ENCODE measurements at regions not wholly inside any gene's neighbourhood (a gene's known extent, or its start where the extent isn't known, plus 50 kb on each side); places are given as distances from the start of the nearest gene placed in this dataset.

DNA sequence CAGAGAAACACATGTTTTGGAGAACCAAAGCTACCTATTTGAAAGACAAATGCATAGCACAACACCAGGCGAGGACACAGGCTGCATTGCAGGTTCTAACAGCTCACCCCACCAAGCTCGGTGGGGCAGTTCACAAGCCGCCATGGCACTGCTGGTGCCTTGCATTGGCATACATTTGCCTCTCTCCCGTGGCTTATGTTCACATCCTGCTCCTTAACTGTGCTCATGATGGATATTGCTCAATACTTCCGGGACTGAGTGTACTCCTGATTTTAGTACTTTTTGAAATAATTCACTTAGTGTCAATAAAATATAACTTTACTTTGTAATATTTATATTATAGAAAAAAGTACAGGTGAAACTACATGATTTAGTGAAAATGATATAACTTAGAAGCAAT is 1187.4 kb upstream of the NCAM2 start:
- TF ChIP-seq, protein P1, sequence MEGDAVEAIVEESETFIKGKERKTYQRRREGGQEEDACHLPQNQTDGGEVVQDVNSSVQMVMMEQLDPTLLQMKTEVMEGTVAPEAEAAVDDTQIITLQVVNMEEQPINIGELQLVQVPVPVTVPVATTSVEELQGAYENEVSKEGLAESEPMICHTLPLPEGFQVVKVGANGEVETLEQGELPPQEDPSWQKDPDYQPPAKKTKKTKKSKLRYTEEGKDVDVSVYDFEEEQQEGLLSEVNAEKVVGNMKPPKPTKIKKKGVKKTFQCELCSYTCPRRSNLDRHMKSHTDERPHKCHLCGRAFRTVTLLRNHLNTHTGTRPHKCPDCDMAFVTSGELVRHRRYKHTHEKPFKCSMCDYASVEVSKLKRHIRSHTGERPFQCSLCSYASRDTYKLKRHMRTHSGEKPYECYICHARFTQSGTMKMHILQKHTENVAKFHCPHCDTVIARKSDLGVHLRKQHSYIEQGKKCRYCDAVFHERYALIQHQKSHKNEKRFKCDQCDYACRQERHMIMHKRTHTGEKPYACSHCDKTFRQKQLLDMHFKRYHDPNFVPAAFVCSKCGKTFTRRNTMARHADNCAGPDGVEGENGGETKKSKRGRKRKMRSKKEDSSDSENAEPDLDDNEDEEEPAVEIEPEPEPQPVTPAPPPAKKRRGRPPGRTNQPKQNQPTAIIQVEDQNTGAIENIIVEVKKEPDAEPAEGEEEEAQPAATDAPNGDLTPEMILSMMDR (IDR thresholded peaks at IDR 0.05; ENCODE audit: insufficient read depth, low read length, poor library complexity, severe bottlenecking) = no peak
- Histone ChIP-seq H3K27me3 (ENCODE audit: control insufficient read depth, insufficient read depth, low read length) (no peaks in the 10 kb centered on the region), H3K36me3 (ENCODE audit: control insufficient read depth, insufficient read depth, low read length) (no peaks in the 10 kb centered on the region), H3K4me3 (ENCODE audit: low read depth, low read length) (no peak overlapping the region)
- no peak for DNase-seq (ENCODE audit: low read depth)

DNA sequence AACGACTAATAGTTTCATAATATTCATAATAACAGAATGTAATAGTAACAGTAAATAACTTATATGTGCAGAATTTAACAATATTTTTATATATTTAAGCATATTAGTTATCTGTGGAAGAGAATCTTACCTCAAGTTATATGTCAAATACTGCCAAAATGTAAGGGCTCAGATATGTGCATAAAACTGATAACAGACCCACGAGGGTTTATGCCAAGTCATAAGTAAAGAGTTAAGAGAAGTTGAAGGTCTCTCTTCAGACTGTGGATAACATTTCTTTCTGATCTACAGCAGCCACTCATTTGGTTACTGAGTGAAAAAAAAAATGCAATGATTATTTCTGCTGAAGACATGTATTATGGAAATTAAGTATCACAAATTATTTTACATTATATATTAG is 1167.8 kb upstream of the NCAM2 start:
- DNase-seq (ENCODE audit: low read depth) = no peak
- no peaks in the 10 kb centered on the region for H3K27me3 ChIP-seq (ENCODE audit: control insufficient read depth, insufficient read depth, low read length)
- H3K36me3 ChIP-seq (ENCODE audit: control insufficient read depth, insufficient read depth, low read length) = no peaks in the 10 kb centered on the region
- H3K4me3 ChIP-seq (ENCODE audit: low read depth, low read length) = no peak overlapping the region
- TF ChIP-seq, protein P1 (IDR thresholded peaks at IDR 0.05; ENCODE audit: insufficient read depth, low read length, poor library complexity, severe bottlenecking) = no peak

- DNase-seq (ENCODE audit: low read depth) = no peak
- H3K27me3 ChIP-seq (ENCODE audit: control insufficient read depth, insufficient read depth, low read length) = no peaks in the 10 kb centered on the region
- H3K36me3 ChIP-seq (ENCODE audit: control insufficient read depth, insufficient read depth, low read length) = no peaks in the 10 kb centered on the region
- no peak overlapping the region for H3K4me3 ChIP-seq (ENCODE audit: low read depth, low read length)
- TF ChIP-seq, protein P1 (IDR thresholded peaks at IDR 0.05; ENCODE audit: insufficient read depth, low read length, poor library complexity, severe bottlenecking) = no peak
These were observed 1165.7 kb upstream of the NCAM2 start for GRCh38 chr21:19832551-19832950.

- Histone ChIP-seq H3K36me3 (ENCODE audit: control insufficient read depth, insufficient read depth, low read length) (no peaks in the 10 kb centered on the region), H3K4me3 (ENCODE audit: low read depth, low read length) (no peak overlapping the region), H3K27me3 (ENCODE audit: control insufficient read depth, insufficient read depth, low read length) (no peaks in the 10 kb centered on the region)
- DNase-seq (ENCODE audit: low read depth) = no peak
- TF ChIP-seq, protein P1 (IDR thresholded peaks at IDR 0.05; ENCODE audit: insufficient read depth, low read length, poor library complexity, severe bottlenecking) = no peak
These were observed 1165.1 kb upstream of the NCAM2 start for GRCh38 chr21:19833082-19833481.

DNA sequence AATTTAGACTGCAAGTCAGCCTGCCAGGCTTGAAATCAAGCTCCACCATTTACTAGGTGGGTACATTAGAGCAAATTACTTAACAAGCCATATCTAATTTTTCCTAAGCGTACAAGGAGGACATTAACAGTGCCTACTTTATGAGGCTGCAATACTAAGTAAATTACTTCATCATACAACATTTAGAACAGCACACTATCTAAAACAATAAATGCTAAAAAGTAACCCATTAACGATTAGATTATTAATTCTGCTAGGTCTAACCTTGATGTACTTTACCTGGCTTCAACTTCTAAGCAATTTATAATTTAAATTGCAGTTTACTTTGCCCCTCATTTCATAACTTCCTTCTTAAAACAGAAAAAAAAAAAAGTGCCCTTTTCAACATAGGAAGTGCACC is 1155.6 kb upstream of the NCAM2 start:
- TF ChIP-seq, protein P1 (IDR thresholded peaks at IDR 0.05; ENCODE audit: insufficient read depth, low read length, poor library complexity, severe bottlenecking) = no peak
- no peak for DNase-seq (ENCODE audit: low read depth)
- H3K4me3 ChIP-seq (ENCODE audit: low read depth, low read length) = no peak overlapping the region

GRCh38 chr21:19844334-19844733 is 1153.9 kb upstream of the NCAM2 start:
- no peak for DNase-seq (ENCODE audit: low read depth)
- no peak overlapping the region for H3K4me3 ChIP-seq (ENCODE audit: low read depth, low read length)
- TF ChIP-seq, protein P1 (IDR thresholded peaks at IDR 0.05; ENCODE audit: insufficient read depth, low read length, poor library complexity, severe bottlenecking) = no peak
- H3K27me3 ChIP-seq (ENCODE audit: control insufficient read depth, insufficient read depth, low read length) = no peaks in the 10 kb centered on the region
- H3K36me3 ChIP-seq (ENCODE audit: control insufficient read depth, insufficient read depth, low read length) = no peaks in the 10 kb centered on the region

More for the DNA sequence above, 1155.6 kb upstream of the NCAM2 start:
- Histone ChIP-seq H3K27me3 (ENCODE audit: control insufficient read depth, insufficient read depth, low read length) (no peaks in the 10 kb centered on the region), H3K36me3 (ENCODE audit: control insufficient read depth, insufficient read depth, low read length) (no peaks in the 10 kb centered on the region)
